GM23338 (cell line): ENCODE measurements at regions not wholly inside any gene's neighbourhood (a gene's known extent, or its start where the extent isn't known, plus 50 kb on each side); places are given as distances from the start of the nearest gene placed in this dataset.

Experiments
- EZH2 ChIP-seq: fragments of 200-600 bp; sonication (generic); IDR thresholded peaks from one replicate; pipeline ENCODE4 v1.8.0; 2017; ENCODE audit warnings: antibody characterized with exemption, mild to moderate bottlenecking, low read depth; ENCODE audit not compliant: unreplicated experiment
- JUNB ChIP-seq: IDR thresholded peaks from one replicate; pipeline ENCODE4 v1.6.1; 2016; ENCODE audit warnings: antibody characterized with exemption; ENCODE audit not compliant: unreplicated experiment
- NANOG ChIP-seq: IDR thresholded peaks from 2 replicates; pipeline ENCODE4 v1.6.1; 2016; ENCODE audit warnings: antibody characterized with exemption, borderline replicate concordance
- REST ChIP-seq: IDR thresholded peaks from one replicate; pipeline ENCODE4 v1.6.1; 2018; ENCODE audit warnings: antibody characterized with exemption; ENCODE audit not compliant: unreplicated experiment
- ZNF114 ChIP-seq: fragments of 250-450 bp; sonication (Bioruptor Pico); IDR thresholded peaks from 2 replicates; pipeline ENCODE4 v1.5.0; 2020; ENCODE audit warnings: mild to moderate bottlenecking, moderate library complexity
- TF ChIP-seq, protein P1 (sequence below): fragments of 250-450 bp; sonication (Bioruptor Pico); IDR thresholded peaks from 2 replicates; pipeline ENCODE4 v1.5.0; 2020; ENCODE audit warnings: mild to moderate bottlenecking, moderate library complexity
- TF ChIP-seq, protein P2 (sequence below), 2 experiments: fragments of 200-600 bp in 1 of 2; sonication (generic) in 1 of 2; conservative IDR thresholded peaks; 2 replicates each; pipeline versions ENCODE4 v1.5.1 to v1.6.1; 2016 to 2017; ENCODE audit warnings: antibody characterized with exemption in 2 of 2, low read depth in 2 of 2, mild to moderate bottlenecking in 2 of 2, moderate library complexity in 1 of 2

GRCh38 chr15:45962733-45963132 is 327.9 kb downstream of the SQOR start (continued):
- TF ChIP-seq, protein P1, sequence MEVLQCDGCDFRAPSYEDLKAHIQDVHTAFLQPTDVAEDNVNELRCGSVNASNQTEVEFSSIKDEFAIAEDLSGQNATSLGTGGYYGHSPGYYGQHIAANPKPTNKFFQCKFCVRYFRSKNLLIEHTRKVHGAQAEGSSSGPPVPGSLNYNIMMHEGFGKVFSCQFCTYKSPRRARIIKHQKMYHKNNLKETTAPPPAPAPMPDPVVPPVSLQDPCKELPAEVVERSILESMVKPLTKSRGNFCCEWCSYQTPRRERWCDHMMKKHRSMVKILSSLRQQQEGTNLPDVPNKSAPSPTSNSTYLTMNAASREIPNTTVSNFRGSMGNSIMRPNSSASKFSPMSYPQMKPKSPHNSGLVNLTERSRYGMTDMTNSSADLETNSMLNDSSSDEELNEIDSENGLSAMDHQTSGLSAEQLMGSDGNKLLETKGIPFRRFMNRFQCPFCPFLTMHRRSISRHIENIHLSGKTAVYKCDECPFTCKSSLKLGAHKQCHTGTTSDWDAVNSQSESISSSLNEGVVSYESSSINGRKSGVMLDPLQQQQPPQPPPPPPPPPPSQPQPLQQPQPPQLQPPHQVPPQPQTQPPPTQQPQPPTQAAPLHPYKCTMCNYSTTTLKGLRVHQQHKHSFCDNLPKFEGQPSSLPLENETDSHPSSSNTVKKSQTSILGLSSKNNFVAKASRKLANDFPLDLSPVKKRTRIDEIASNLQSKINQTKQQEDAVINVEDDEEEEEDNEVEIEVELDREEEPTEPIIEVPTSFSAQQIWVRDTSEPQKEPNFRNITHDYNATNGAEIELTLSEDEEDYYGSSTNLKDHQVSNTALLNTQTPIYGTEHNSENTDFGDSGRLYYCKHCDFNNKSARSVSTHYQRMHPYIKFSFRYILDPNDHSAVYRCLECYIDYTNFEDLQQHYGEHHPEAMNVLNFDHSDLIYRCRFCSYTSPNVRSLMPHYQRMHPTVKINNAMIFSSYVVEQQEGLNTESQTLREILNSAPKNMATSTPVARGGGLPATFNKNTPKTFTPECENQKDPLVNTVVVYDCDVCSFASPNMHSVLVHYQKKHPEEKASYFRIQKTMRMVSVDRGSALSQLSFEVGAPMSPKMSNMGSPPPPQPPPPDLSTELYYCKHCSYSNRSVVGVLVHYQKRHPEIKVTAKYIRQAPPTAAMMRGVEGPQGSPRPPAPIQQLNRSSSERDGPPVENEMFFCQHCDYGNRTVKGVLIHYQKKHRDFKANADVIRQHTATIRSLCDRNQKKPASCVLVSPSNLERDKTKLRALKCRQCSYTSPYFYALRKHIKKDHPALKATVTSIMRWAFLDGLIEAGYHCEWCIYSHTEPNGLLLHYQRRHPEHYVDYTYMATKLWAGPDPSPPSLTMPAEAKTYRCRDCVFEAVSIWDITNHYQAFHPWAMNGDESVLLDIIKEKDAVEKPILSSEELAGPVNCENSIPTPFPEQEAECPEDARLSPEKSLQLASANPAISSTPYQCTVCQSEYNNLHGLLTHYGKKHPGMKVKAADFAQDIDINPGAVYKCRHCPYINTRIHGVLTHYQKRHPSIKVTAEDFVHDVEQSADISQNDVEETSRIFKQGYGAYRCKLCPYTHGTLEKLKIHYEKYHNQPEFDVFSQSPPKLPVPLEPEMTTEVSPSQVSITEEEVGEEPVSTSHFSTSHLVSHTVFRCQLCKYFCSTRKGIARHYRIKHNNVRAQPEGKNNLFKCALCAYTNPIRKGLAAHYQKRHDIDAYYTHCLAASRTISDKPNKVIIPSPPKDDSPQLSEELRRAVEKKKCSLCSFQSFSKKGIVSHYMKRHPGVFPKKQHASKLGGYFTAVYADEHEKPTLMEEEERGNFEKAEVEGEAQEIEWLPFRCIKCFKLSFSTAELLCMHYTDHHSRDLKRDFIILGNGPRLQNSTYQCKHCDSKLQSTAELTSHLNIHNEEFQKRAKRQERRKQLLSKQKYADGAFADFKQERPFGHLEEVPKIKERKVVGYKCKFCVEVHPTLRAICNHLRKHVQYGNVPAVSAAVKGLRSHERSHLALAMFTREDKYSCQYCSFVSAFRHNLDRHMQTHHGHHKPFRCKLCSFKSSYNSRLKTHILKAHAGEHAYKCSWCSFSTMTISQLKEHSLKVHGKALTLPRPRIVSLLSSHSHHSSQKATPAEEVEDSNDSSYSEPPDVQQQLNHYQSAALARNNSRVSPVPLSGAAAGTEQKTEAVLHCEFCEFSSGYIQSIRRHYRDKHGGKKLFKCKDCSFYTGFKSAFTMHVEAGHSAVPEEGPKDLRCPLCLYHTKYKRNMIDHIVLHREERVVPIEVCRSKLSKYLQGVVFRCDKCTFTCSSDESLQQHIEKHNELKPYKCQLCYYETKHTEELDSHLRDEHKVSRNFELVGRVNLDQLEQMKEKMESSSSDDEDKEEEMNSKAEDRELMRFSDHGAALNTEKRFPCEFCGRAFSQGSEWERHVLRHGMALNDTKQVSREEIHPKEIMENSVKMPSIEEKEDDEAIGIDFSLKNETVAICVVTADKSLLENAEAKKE, result no peak
- TF ChIP-seq JUNB (no peak), NANOG (no peak), REST (no peak), ZNF114 (no peak), EZH2 (no peak)
- TF ChIP-seq, protein P2, sequence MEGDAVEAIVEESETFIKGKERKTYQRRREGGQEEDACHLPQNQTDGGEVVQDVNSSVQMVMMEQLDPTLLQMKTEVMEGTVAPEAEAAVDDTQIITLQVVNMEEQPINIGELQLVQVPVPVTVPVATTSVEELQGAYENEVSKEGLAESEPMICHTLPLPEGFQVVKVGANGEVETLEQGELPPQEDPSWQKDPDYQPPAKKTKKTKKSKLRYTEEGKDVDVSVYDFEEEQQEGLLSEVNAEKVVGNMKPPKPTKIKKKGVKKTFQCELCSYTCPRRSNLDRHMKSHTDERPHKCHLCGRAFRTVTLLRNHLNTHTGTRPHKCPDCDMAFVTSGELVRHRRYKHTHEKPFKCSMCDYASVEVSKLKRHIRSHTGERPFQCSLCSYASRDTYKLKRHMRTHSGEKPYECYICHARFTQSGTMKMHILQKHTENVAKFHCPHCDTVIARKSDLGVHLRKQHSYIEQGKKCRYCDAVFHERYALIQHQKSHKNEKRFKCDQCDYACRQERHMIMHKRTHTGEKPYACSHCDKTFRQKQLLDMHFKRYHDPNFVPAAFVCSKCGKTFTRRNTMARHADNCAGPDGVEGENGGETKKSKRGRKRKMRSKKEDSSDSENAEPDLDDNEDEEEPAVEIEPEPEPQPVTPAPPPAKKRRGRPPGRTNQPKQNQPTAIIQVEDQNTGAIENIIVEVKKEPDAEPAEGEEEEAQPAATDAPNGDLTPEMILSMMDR (conservative IDR thresholded peaks at IDR 0.05; ENCODE audit: low read depth in 2 of 2), result no peak
